Endothelial cell of umbilical vein (primary cell): ENCODE measurements at regions not wholly inside any gene's neighbourhood (a gene's known extent, or its start where the extent isn't known, plus 50 kb on each side); places are given as distances from the start of the nearest gene placed in this dataset.

ENCODE experiments used
- BruUV-seq: library from RNA; stranded (reverse); fragments of 400-500 nt; replicated peaks from 2 replicates; lab custom pipeline; 2021; lab: Mats Ljungman, UMichigan
- CTCF ChIA-PET: fragments of 300-600, 350-600 bp; sonication (Branson Sonifier 250); formaldehyde crosslinking; loops from one replicate; lab custom pipeline; 2021; ENCODE audit warnings: antibody characterized with exemption, inconsistent platforms; lab: Charles Lee
- POLR2A ChIA-PET: fragments of 300-600, 350-600 bp; sonication (Branson Sonifier 250); formaldehyde crosslinking; loops from one replicate; lab custom pipeline; 2021; ENCODE audit warnings: antibody characterized with exemption, inconsistent platforms; lab: Charles Lee
- DNase-seq: peaks from one replicate; pipeline ENCODE4 v3.0.0-alpha.2; 2011; ENCODE audit warnings: low read depth, low spot score
- FAIRE-seq: peaks from 2 replicates; lab custom pipeline; 2011; peaks lifted over from hg19 to GRCh38; lab: Jason Lieb, UNC
- H2AFZ ChIP-seq: 2 replicates; pipeline ENCODE4 v1.6.0; 2012; ENCODE audit warnings: low read depth, low read length, control low read depth, inconsistent platforms
- H3K27ac ChIP-seq: 2 replicates; pipeline ENCODE4 v1.5.1; 2011; ENCODE audit warnings: low read depth, mild to moderate bottlenecking, control low read depth, low read length, moderate library complexity; ENCODE audit not compliant: insufficient read depth
- H3K27me3 ChIP-seq, 2 experiments: 2 replicates each; pipeline versions ENCODE4 v1.6.0 to v1.6.1; 2011; ENCODE audit warnings: low read length in 2 of 2, mixed read lengths in 1 of 2; ENCODE audit not compliant: control insufficient read depth in 2 of 2, insufficient read depth in 2 of 2
- H3K36me3 ChIP-seq, 2 experiments: 2 replicates in 1 of 2; 3 replicates in 1 of 2; pipeline ENCODE4 v1.5.1; 2011; ENCODE audit warnings: low read length in 2 of 2, mild to moderate bottlenecking in 1 of 2, moderate library complexity in 1 of 2; ENCODE audit not compliant: control insufficient read depth in 2 of 2, insufficient read depth in 2 of 2; ENCODE audit errors: extremely low read depth in 1 of 2
- H3K4me1 ChIP-seq: 3 replicates; pipeline ENCODE4 v1.5.1; 2011; ENCODE audit warnings: mild to moderate bottlenecking, low read length; ENCODE audit not compliant: control insufficient read depth, insufficient read depth; ENCODE audit errors: extremely low read depth
- H3K4me2 ChIP-seq: 2 replicates; pipeline ENCODE4 v1.6.1; 2011; ENCODE audit warnings: low read length, control low read depth, mixed read lengths; ENCODE audit not compliant: insufficient read depth
- H3K4me3 ChIP-seq, 3 experiments: fragments of 200-600 bp in 1 of 3; sonication (generic), shearing (Covaris generic) in 1 of 3; replicated peaks in 1 of 3; 2 replicates each; pipeline ENCODE4 v1.5.1; 2011 to 2016; ENCODE audit warnings: control low read depth in 3 of 3, low read length in 3 of 3, mild to moderate bottlenecking in 2 of 3, inconsistent platforms in 1 of 3, low read depth in 1 of 3, moderate library complexity in 1 of 3; ENCODE audit not compliant: insufficient read depth in 1 of 3
- H3K79me2 ChIP-seq: 2 replicates; pipeline ENCODE4 v1.6.0; 2012; ENCODE audit warnings: low read length, inconsistent platforms; ENCODE audit not compliant: control insufficient read depth, insufficient read depth
- H3K9ac ChIP-seq: replicated peaks from 2 replicates; pipeline ENCODE3; 2011; ENCODE audit warnings: low read length, control low read depth; ENCODE audit not compliant: insufficient read depth; ENCODE audit errors: extremely low read depth
- H3K9me1 ChIP-seq: replicated peaks from 3 replicates; pipeline ENCODE4 v1.6.0; 2011; ENCODE audit warnings: mild to moderate bottlenecking, low read length; ENCODE audit not compliant: control insufficient read depth, insufficient read depth; ENCODE audit errors: extremely low read depth
- H3K9me3 ChIP-seq: replicated peaks from 2 replicates; pipeline ENCODE4 v1.5.1; 2012; ENCODE audit warnings: low read length, inconsistent platforms; ENCODE audit not compliant: control insufficient read depth, insufficient read depth
- H4K20me1 ChIP-seq: replicated peaks from 2 replicates; pipeline ENCODE3; 2011; ENCODE audit warnings: mild to moderate bottlenecking, low read length; ENCODE audit not compliant: control insufficient read depth, insufficient read depth; ENCODE audit errors: extremely low read depth
- EZH2 ChIP-seq: IDR thresholded peaks from 2 replicates; pipeline ENCODE4 v1.6.1; 2012; ENCODE audit warnings: borderline replicate concordance, low read depth, mild to moderate bottlenecking, moderate library complexity, low read length, inconsistent platforms; ENCODE audit not compliant: severe bottlenecking
- FOS ChIP-seq: IDR thresholded peaks from 2 replicates; pipeline ENCODE4 v1.6.1; 2011; ENCODE audit warnings: mild to moderate bottlenecking, low read length, moderate library complexity, borderline replicate concordance; ENCODE audit not compliant: insufficient read depth
- GATA2 ChIP-seq: IDR thresholded peaks from 2 replicates; pipeline ENCODE4 v1.7.0; 2011; ENCODE audit warnings: low read depth, mild to moderate bottlenecking, moderate library complexity, mixed read lengths, low read length; ENCODE audit not compliant: insufficient read length, insufficient read depth
- JUN ChIP-seq: IDR thresholded peaks from 2 replicates; pipeline ENCODE4 v1.6.1; 2011; ENCODE audit warnings: borderline replicate concordance, low read depth; ENCODE audit not compliant: insufficient read length, insufficient read depth
- MYC ChIP-seq: IDR thresholded peaks from one replicate; pipeline ENCODE4 v1.6.1; 2011; ENCODE audit warnings: mild to moderate bottlenecking, low read depth, low read length
- POLR2A ChIP-seq: IDR thresholded peaks from 2 replicates; pipeline ENCODE4 v1.6.1; 2012; ENCODE audit warnings: low read depth, mild to moderate bottlenecking, control low read depth, low read length
- POLR2AphosphoS5 ChIP-seq: IDR thresholded peaks from 2 replicates; pipeline ENCODE4 v1.6.1; 2012; ENCODE audit warnings: low read depth, mild to moderate bottlenecking, control low read depth, low read length, moderate library complexity; ENCODE audit not compliant: insufficient read depth
- dilution Hi-C: fragments of 300-500 bp; cut with MboI; formaldehyde crosslinking; loops from one replicate; pipeline ENCODE4 v1.15.0; 2019; ENCODE audit warnings: low sequenced_read_pairs; ENCODE audit not compliant: extremely low pct_ligation_motif_present
- intact Hi-C: fragments of 100-400 bp; cut with micrococcal nuclease; formaldehyde crosslinking; loops from one replicate; pipeline ENCODE4 v1.10.0; 2022
- TF ChIP-seq, protein P1 (sequence below), 2 donors: IDR thresholded peaks; 1 replicate in 1 of 2; 2 replicates in 1 of 2; pipeline ENCODE4 v1.5.1; 2011; ENCODE audit warnings: low read length in 2 of 2, mild to moderate bottlenecking in 2 of 2, moderate library complexity in 2 of 2, control low read depth in 1 of 2, inconsistent platforms in 1 of 2, low read depth in 1 of 2; ENCODE audit not compliant: insufficient read depth in 1 of 2; ENCODE audit errors: extremely low read depth in 1 of 2
- TF ChIP-seq, protein P2 (sequence below): IDR thresholded peaks from 2 replicates; pipeline ENCODE4 v1.6.1; 2011; ENCODE audit not compliant: insufficient read depth, insufficient read length

DNA sequence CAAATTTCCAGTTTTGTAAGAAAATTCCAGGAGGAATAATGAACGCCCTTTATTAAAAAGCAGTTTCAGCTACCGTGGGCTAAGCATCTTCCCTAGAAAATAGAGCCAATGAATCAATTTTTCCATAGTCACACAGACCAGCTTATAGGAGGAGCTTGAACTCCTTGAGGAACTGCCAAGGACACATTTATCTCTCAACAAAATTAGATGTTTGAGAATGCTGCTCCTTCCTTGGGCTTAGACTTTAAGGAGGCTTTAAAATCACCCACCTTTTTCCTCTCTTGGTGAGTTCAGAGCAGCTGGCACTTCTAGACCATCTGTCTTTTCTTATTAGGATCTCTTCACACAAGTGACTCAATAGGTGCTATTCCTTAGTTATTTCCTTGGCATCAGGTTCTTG lies 588.0 kb downstream of the SQOR start:
- Histone ChIP-seq H3K4me1 (no peaks in the 10 kb centered on the region), H3K36me3 (no peaks in the 10 kb centered on the region), H3K4me2 (no peak overlapping the region), H2AFZ (no peak overlapping the region), H3K27me3 (peaks cover 0 to 1% of the 10 kb centered on the region in 2 experiments), H3K4me3 (no peak overlapping the region), H4K20me1 (no peaks in the 10 kb centered on the region), H3K9me1 (no peaks in the 10 kb centered on the region), H3K9me3 (no peaks in the 10 kb centered on the region), H3K79me2 (no peaks in the 10 kb centered on the region), H3K27ac (no peak overlapping the region), H3K9ac (no peak overlapping the region)
- no TSS peak for BruUV-seq
- POLR2A ChIA-PET, result no interaction called here
- dilution Hi-C loops (no loop called here), intact Hi-C loops (no loop called here)
- FAIRE-seq (no peak), DNase-seq (no peak)
- TF ChIP-seq, protein P1, sequence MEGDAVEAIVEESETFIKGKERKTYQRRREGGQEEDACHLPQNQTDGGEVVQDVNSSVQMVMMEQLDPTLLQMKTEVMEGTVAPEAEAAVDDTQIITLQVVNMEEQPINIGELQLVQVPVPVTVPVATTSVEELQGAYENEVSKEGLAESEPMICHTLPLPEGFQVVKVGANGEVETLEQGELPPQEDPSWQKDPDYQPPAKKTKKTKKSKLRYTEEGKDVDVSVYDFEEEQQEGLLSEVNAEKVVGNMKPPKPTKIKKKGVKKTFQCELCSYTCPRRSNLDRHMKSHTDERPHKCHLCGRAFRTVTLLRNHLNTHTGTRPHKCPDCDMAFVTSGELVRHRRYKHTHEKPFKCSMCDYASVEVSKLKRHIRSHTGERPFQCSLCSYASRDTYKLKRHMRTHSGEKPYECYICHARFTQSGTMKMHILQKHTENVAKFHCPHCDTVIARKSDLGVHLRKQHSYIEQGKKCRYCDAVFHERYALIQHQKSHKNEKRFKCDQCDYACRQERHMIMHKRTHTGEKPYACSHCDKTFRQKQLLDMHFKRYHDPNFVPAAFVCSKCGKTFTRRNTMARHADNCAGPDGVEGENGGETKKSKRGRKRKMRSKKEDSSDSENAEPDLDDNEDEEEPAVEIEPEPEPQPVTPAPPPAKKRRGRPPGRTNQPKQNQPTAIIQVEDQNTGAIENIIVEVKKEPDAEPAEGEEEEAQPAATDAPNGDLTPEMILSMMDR (IDR thresholded peaks at IDR 0.05; ENCODE audit: extremely low read depth in 1 of 2, insufficient read depth in 1 of 2, low read depth in 1 of 2, low read length in 2 of 2), result no peak
- TF ChIP-seq POLR2AphosphoS5 (no peak), JUN (no peak), POLR2A (no peak), FOS (no peak), EZH2 (no peak), MYC (no peak), GATA2 (no peak)
- TF ChIP-seq, protein P2, sequence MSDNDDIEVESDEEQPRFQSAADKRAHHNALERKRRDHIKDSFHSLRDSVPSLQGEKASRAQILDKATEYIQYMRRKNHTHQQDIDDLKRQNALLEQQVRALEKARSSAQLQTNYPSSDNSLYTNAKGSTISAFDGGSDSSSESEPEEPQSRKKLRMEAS, result no peak
- CTCF ChIA-PET, result interaction anchor here (1.4 kb wide), 1 partner anchor 517 kb away, joined by 3 read pairs; no protein-coding TSS in a partner anchor
